Activated gamma-delta T cell treated with anti-CD3 and anti-CD28 coated beads, Interleukin-2, amount 50 U/mL, for 16 hours (primary cell): ENCODE measurements at regions not wholly inside any gene's neighbourhood (a gene's known extent, or its start where the extent isn't known, plus 50 kb on each side); places are given as distances from the start of the nearest gene placed in this dataset.
"Not testable (repeated sequence)": the region's sequence is repeated elsewhere in the genome, so short reads cannot be mapped to it uniquely, and the experiment has no call there.

Source experiments
- DNase-seq: peaks from one replicate; pipeline ENCODE4 v3.0.0-alpha.2; 2020; ENCODE audit warnings: low read depth

DNA sequence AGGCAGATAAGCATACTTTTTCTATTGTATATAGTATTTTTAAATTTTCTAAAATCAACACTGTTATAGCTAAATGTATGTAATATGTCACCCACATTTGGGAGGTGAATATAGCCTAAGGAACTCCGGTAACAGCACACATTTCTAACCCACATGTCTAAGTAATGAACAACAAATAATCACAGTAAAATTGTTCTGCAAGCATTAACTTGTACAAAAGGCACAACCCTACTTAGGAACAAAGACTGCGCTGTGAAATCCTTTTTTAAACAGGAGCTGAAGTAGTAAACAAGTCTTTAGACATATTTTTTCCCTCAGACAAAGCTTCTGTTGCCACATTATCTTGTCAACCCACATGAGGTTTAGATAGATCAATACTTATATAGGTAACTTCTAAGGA is 872.4 kb upstream of the SLC35B3 start:
- DNase-seq = no peak

DNA sequence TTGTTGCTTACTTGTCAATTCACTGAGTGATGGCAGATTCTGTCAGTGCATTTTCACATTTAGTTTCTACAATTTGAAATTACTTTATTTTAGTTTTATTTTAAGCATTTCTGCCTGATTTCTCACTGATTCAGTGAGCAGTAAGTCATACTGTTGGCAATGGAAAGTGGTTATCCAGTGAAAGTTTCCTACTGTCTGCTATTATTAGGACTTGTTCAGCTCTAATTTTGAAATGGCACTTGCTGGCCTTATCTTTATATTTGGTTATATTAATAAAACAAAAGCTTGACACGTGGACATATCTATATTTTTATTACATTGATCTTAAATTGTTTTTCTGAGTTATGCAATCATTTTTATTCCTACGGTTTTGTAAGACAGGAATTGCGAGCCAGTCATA is 871.8 kb upstream of the SLC35B3 start:
- no peak for DNase-seq

DNA sequence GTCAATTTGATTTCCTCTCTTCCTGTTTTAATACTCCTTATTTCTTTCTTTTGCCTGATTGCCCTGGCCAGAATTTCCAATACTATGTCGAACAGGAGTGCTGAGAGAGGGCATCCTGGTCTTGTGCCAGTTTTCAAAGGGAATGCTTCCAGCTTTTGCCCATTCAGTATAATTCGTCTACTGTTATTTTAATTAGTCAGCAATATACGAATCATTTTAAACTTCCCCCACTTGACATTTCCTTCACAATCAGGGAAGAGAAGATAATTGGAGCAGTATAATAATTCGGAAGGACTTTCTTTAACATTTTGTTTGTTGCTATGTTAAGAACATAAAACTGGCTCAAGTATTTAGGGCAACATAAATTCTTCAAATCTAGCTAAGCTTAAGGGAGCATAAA is 860.3 kb upstream of the SLC35B3 start:
- no peak for DNase-seq

GRCh38 chr6:9292975-9293374 is 857.6 kb upstream of the SLC35B3 start:
- no peak for DNase-seq

- DNase-seq = not testable (repeated sequence)
These were observed 855.0 kb upstream of the SLC35B3 start for GRCh38 chr6:9290342-9290741.

DNA sequence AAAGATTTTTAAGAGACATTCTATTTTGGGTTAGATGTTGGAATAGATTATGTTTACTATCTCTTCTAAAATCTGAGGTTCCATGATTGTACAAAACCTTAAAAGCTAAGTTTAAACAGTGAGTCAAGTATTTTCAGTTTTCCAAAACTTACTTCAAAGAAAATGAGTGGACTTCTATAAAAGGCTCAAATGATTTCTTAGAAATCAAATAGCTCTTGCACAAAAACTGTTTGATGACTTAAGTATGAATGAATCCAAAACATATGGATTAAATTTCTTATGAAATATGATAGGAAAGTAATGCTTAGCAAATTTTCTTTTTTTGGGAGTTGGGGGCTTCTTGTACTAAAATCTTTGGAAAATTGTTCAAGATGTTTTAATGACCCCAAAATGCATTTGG is 837.3 kb upstream of the SLC35B3 start:
- DNase-seq = no peak

DNA sequence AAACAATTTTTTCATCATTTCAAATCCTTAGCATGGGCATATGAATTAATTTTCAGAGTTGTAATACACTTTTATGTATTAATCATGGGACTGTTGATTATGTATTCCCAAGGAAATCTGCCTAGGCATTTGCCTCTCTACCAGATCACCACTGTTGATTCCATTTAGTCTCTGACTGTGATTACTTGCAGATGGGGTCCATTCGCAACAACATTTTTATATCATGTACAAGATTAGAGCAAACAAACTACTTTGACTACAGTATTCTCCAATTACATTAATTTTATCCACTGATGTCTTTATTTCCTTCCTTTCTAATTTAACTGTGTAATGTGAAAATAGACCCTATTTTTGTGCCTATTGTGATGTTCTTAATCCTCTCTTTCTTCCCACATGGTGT is 831.4 kb upstream of the SLC35B3 start:
- no peak for DNase-seq

DNA sequence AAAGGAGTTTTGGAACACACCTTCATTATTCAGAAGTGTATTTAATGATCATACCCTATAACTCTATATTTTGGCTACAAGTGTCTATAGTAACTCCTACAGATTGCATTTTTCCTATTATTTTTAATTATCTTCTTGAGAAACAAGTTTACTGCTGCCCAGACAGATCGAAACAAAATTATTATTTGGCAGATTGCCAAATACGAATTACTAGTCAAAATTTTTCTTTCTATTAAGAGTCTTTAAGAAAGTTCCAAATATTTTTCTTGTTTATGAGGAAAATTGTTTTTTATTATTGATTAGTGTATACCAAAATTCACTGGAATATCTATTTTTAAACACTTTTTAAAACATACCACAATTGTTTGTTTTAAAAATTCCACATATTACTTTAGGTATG is 821.9 kb upstream of the SLC35B3 start:
- DNase-seq = no peak

- DNase-seq = no peak
These were observed 818.9 kb upstream of the SLC35B3 start for GRCh38 chr6:9254251-9254650.

DNA sequence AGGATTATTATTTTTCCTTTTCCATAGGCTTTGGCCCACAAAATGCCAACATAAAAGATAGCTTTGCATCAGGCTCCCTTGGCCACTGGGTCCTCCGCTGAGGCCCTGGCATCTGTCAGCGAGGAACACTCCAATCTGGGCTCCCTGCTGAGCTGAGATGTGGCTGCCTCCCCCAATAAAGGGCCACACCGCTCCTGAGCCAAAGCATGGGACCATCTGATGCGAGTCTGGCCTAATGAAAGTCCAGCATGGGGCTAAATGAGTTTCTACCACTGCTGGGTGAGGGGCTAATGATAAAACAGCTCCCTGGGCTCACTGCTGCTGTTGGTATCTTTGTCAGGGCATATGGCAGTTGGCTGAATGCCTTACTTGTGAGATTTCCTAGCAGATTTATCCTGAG is 817.5 kb upstream of the SLC35B3 start:
- DNase-seq = no peak

- DNase-seq = no peak
These were observed 815.5 kb upstream of the SLC35B3 start for GRCh38 chr6:9250852-9251251.

DNA sequence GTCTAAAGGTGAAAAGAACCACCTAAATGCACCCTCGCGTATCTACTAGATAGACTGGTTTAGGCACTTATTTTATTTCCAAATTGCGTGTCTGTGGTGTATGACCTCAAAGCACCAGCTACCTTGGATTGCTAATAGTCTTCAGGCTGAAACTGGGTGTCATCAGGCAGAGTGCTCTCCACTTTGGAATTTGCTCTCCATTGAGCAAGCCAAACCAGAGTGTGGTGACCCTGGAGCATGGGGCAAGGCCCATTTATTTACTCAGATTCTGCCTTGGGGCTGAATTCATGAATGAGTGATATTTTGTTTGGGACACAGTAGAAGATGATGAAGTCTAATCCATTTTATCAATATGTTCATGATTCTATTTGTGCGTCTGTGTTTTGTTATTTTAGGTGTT is 812.8 kb upstream of the SLC35B3 start:
- no peak for DNase-seq

- no peak for DNase-seq
These were observed 805.5 kb upstream of the SLC35B3 start for GRCh38 chr6:9240861-9241260.

- no peak for DNase-seq
These were observed 801.1 kb upstream of the SLC35B3 start for GRCh38 chr6:9236443-9236842.

- no peak for DNase-seq
These were observed 798.3 kb upstream of the SLC35B3 start for GRCh38 chr6:9233686-9234085.

DNA sequence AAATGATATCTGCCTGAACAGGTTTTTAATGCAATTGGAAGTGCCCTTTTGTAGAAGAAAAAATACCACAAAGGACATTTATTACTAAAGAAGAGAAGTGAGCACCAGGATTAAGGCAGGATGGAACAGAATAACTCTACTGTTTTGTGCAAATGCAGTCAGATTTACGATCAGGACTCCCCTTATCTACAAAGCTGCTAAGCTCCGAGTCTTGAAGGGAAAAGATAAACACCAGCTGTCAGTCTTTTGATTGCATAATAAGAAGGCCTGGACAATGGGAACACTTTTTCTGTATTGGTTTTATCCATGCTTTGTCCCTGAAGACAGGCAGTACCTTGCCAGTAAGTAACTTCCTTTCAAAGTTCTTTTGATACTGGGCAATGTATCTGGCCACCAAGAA is 797.9 kb upstream of the SLC35B3 start:
- no peak for DNase-seq

- DNase-seq = no peak
These were observed 790.1 kb upstream of the SLC35B3 start for GRCh38 chr6:9225441-9225871.

- DNase-seq = no peak
These were observed 789.2 kb upstream of the SLC35B3 start for GRCh38 chr6:9224539-9224938.

DNA sequence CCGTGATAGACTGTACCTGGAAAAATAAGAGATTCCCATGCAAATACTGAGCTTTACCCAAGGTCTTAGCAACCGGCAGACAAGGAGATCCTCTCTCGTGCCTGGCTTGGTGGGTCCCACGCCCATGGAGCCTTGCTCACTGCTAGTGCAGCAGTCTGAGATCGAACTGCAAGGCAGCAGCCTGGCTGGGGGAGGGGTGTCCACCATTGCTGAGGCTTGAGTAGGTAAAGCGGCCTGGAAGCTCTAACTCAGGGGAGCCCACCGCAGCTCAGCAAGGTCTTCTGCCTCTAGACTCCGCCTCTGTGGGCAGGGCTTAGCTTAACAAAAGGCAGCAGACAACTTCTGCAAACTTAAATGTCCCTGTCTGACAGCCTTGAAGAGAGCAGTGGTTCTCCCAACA is 778.4 kb upstream of the SLC35B3 start:
- not testable (repeated sequence) for DNase-seq

DNA sequence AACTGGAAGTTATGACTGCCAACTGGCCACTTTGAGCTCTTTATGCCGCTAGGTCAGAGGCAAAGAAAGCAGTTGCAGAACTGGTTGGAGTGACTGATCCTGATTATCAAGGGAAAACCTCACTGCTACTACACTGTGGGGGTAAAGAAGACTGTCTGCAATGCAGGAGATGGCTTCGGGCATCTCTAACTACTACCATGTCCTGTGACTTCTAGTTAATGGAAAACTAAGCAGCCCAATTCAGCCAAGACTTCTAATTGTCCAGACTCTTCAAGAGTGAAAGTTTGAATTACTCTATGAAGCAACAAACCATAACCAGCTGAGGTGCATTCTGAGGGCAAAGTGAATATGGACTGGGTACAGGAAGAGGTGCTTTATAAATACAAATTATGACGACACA is 773.6 kb upstream of the SLC35B3 start:
- DNase-seq = no peak

GRCh38 chr6:9205645-9206044 is 770.3 kb upstream of the SLC35B3 start:
- no peak for DNase-seq

GRCh38 chr6:9204171-9204570 is 768.8 kb upstream of the SLC35B3 start:
- DNase-seq = no peak

DNA sequence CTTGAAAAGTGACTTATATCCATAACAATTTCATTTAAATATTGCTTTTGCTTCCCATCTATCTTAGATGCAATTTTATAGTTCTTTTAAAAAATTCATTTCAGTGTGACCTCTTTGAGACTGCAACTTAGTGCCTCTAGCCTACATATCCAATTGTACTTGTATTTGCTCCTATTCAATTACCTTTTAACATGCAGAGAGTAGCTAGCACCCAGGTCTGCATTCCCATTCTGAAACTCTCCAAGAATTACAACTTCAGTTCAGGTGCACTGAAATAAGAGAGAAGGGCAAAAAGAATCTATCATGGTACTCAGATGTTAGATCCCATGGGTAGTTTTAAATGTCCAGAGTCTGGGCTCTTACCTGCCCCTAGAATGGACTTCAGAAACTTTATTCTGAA is 765.4 kb upstream of the SLC35B3 start:
- DNase-seq = no peak

DNA sequence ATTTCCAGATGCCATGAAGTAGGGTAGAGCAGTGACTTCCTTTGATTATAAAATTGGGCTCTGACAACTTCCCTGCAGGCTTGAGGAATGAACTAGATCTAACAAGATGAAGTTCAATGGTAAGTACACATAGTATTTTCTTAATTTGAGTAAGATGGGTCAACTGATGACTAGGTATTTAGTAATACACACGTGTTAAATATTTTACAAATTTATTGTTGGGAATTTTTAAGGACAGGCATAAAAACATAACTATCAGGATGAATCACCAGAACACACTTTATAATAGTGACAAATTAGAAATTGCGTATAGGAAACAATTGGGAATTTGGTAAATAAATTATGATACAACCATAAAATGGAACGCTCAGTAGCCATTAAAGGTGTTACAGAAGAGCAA is 762.4 kb upstream of the SLC35B3 start:
- no peak for DNase-seq

DNA sequence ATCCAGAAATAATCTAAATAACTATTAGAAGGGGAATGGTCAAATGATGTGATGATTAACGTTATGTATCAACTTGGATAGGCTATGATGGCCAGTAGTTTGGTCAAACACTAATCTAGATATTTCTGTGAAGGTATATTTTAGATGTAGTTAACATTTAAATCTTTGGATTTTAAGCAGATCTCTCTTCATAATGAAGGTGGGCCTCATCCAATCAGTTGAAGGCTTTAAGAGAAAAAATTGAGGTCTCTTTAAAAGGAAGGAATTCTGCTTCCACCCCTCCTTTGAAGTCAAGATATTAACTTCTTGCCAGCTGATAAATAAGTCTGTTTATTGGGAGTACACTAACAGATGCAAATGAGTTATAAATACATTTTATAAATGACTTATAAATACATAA is 760.0 kb upstream of the SLC35B3 start:
- DNase-seq = no peak
